Upper lobe of right lung (tissue), 1 donor: ENCODE measurements at regions not wholly inside any gene's neighbourhood (a gene's known extent, or its start where the extent isn't known, plus 50 kb on each side); places are given as distances from the start of the nearest gene placed in this dataset.

Source experiments
- ATAC-seq: fragments of 200-7000 bp; cut with Tn5 transposase; one replicate; pipeline ENCODE4 v1.9.1; 2020; ENCODE audit warnings: mild to moderate bottlenecking, moderate library complexity
- DNase-seq: peaks from one replicate; pipeline ENCODE4 v3.0.0-alpha.2; 2020
- H3K27ac ChIP-seq: fragments of 200-600 bp; one replicate; pipeline ENCODE4 v1.8.0; 2022
- H3K27me3 ChIP-seq: fragments of 200-600 bp; one replicate; pipeline ENCODE4 v1.8.0; 2022; ENCODE audit warnings: mild to moderate bottlenecking
- H3K36me3 ChIP-seq: fragments of 200-600 bp; one replicate; pipeline ENCODE4 v1.8.0; 2022
- H3K4me1 ChIP-seq: fragments of 200-600 bp; one replicate; pipeline ENCODE4 v1.8.0; 2022
- H3K4me3 ChIP-seq: fragments of 200-600 bp; one replicate; pipeline ENCODE4 v1.8.0; 2022; ENCODE audit warnings: mild to moderate bottlenecking
- H3K9me3 ChIP-seq: fragments of 200-600 bp; one replicate; pipeline ENCODE4 v1.8.0; 2022
- intact Hi-C: fragments of 100-400 bp; cut with DNase I; formaldehyde crosslinking; loops from one replicate; pipeline ENCODE4 v1.11.0; 2022
- TF ChIP-seq, protein P1 (sequence below): fragments of 200-600 bp; IDR thresholded peaks from one replicate; pipeline ENCODE4 v1.8.0; 2022; ENCODE audit warnings: antibody characterized with exemption
- donor health status: DM: no; HTN: yes; CAD: no; lungs with severe emphysema.

DNA sequence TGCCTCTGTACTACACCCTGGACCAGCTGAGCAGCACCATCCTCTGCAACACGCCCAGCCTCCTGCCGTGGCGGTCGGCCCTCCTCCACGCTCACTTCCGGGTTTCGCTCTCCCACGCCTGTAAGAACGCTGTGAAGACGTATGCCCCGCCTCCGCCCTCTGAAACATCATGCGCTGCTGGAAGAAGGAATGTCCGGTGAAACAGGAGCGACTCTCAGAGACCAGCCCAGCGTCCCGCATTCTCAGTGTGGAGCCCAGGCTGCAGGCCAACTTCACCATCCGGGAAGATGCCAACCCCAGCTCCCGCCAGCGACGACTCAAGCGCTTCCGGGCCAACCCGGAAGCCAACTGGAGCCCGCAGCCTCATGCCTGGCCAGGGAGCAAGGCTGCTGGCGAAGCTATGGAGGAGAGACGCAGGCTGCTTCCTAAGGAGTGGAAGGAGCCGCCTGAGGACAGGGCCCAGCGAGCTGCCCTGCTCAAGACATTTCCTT is 186.1 kb upstream of the SLITRK2 start:
- ATAC-seq = no peak
- TF ChIP-seq, protein P1, sequence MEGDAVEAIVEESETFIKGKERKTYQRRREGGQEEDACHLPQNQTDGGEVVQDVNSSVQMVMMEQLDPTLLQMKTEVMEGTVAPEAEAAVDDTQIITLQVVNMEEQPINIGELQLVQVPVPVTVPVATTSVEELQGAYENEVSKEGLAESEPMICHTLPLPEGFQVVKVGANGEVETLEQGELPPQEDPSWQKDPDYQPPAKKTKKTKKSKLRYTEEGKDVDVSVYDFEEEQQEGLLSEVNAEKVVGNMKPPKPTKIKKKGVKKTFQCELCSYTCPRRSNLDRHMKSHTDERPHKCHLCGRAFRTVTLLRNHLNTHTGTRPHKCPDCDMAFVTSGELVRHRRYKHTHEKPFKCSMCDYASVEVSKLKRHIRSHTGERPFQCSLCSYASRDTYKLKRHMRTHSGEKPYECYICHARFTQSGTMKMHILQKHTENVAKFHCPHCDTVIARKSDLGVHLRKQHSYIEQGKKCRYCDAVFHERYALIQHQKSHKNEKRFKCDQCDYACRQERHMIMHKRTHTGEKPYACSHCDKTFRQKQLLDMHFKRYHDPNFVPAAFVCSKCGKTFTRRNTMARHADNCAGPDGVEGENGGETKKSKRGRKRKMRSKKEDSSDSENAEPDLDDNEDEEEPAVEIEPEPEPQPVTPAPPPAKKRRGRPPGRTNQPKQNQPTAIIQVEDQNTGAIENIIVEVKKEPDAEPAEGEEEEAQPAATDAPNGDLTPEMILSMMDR = no peak
- intact Hi-C loops = no loop called here
- H3K27me3 ChIP-seq = no peaks in the 10 kb centered on the region
- H3K4me3 ChIP-seq = no peak overlapping the region
- H3K9me3 ChIP-seq = no peaks in the 10 kb centered on the region
- H3K4me1 ChIP-seq = no peaks in the 10 kb centered on the region
- DNase-seq = no peak
- H3K27ac ChIP-seq = no peak overlapping the region
- no peaks in the 10 kb centered on the region for H3K36me3 ChIP-seq

DNA sequence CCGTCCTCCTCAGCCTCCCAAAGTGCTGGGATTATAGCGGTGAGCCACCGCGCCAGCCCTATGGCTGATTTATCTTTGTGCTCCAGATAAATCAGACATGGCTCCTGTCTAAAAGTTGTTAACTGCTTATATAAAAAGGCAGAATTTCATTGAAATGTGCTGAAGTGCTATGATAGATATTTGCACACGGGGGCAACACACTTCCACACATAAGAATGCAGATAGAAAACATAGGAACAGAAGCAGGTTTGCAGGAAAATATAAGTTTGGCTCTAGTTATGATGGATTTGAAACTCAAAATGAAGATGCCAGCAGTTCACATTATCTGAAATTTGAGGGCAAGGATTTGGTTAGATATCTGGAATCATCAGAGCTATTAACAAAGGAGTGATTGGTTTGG is 163.1 kb upstream of the SLITRK2 start:
- no peaks in the 10 kb centered on the region for H3K9me3 ChIP-seq
- no peak overlapping the region for H3K27ac ChIP-seq
- TF ChIP-seq, protein P1 = no peak
- intact Hi-C loops = no loop called here
- DNase-seq (no peak), ATAC-seq (no peak)
- H3K4me3 ChIP-seq = no peak overlapping the region
- no peaks in the 10 kb centered on the region for H3K27me3 ChIP-seq
- no peaks in the 10 kb centered on the region for H3K36me3 ChIP-seq
- H3K4me1 ChIP-seq = no peaks in the 10 kb centered on the region

DNA sequence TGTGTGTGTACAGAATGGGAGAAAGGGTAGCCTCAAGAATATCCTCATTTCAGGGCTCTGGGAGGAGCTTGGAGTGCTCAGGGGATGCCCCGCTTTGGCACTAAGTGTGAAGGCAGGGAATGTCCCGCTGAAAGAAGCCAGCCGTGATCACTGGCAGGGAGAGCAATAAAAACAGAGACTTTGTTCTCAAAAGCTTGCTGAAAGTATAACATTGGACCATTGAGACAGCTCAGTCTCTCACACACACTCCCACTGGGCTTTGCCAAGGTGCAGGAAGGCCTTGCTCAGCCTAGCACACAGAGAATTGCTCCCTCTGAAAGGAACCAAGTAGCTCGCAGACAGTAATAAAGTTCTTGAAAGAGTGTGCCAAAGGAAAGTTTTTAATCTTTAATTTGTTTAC is 143.8 kb upstream of the SLITRK2 start:
- Histone ChIP-seq H3K9me3 (no peaks in the 10 kb centered on the region), H3K4me1 (no peaks in the 10 kb centered on the region), H3K4me3 (no peak overlapping the region), H3K27me3 (no peaks in the 10 kb centered on the region), H3K27ac (no peak overlapping the region), H3K36me3 (no peaks in the 10 kb centered on the region)
- intact Hi-C loops = no loop called here
- DNase-seq = no peak
- ATAC-seq = no peak
- TF ChIP-seq, protein P1 = no peak

DNA sequence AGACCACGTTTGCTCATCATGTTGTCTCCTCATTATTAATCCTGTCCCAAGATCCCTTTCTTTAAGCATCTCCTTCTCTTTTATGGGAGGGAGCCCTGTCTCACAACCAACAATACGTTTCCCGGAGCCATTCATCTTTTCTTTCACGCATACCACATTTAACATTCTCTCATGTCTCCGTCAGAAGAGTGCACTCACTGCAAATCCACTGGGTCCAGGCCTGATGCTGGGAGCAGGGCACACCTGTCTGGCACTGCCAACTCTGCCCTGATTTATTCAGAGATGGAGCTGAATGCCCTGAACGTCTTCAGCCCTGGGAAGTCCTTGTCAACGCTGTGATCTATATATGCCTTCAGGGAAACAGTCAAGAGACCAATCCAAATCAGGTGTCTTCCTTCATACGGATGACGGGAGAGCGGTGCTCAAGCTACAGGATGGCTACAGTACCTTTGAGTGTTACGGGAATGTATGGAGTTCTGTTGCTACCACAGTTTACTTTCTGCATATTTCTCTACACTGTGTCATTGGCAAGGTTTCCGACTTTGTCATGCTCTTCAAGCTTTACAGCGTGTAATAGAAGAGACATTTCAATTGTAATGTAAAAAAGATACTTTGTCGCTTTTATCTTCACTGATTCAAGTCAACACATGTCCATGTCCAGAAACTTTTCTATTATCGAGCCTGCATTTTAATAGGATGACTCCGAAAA is 140.4 kb upstream of the SLITRK2 start:
- intact Hi-C loops = no loop called here
- Histone ChIP-seq H3K4me3 (no peak overlapping the region), H3K36me3 (no peaks in the 10 kb centered on the region), H3K27me3 (no peaks in the 10 kb centered on the region), H3K9me3 (no peaks in the 10 kb centered on the region), H3K4me1 (no peaks in the 10 kb centered on the region), H3K27ac (no peak overlapping the region)
- no peak for DNase-seq
- no peak for ATAC-seq
- TF ChIP-seq, protein P1 = no peak

DNA sequence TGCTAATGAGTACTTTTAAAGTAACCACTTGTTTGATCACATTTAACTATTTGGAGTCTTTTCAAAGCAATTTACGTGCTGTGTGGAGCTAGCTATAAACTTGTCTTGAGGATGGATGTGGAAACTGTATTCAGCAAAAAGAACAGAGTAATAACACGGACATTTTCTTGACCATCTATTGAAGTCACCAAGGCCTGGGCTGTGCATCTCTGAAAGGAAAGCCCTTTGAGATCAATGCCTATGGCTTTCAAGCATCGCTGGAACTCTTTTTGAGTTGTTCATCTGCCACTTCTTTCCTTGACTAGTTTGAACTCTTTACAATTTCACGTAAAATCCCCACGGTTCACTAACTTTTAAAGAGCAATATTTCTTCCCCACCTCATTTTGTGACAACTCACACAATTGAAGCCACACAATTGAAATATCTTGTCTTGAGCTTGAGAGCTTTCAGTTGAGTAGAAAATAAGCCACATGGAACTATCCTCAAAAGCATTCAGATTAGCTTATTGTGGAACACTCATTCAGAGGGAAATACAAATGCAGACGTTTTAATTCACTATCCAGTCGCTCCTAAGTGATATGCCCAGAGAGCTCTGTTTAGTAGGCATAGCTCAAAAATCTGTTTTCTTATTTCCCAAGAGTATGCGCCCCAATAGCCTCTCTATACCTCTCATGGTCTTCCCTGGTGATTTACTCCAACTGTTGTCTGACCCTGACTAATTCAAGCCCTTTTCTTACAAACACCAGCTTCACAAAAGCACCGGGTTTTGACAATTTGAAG is 134.9 kb upstream of the SLITRK2 start:
- Histone ChIP-seq H3K4me3 (no peak overlapping the region), H3K9me3 (no peaks in the 10 kb centered on the region), H3K27me3 (no peaks in the 10 kb centered on the region), H3K36me3 (no peaks in the 10 kb centered on the region), H3K27ac (no peak overlapping the region), H3K4me1 (no peaks in the 10 kb centered on the region)
- TF ChIP-seq, protein P1 = no peak
- ATAC-seq = no peak
- no peak for DNase-seq
- intact Hi-C loops = no loop called here
